Lower leg skin (tissue), 4 donors: ENCODE measurements at regions not wholly inside any gene's neighbourhood (a gene's known extent, or its start where the extent isn't known, plus 50 kb on each side); places are given as distances from the start of the nearest gene placed in this dataset.
A peak's percentile ranks its signal among the peaks of the same experiment; 100 is the strongest.

Experiments used
- DNase-seq, 2 donors: peaks; one replicate each; pipeline ENCODE4 v3.0.0-alpha.2; 2019; ENCODE audit warnings: low spot score in 2 of 2
- H3K4me3 ChIP-seq: fragments of 200-600 bp; sonication (generic); 2 replicates; pipeline ENCODE4 v1.5.1; 2017; ENCODE audit warnings: mild to moderate bottlenecking, low read depth; ENCODE audit not compliant: poor library complexity, severe bottlenecking
- CTCF ChIP-seq, 3 donors: fragments of 450-650 bp; IDR thresholded peaks; one replicate each; pipeline ENCODE4 v1.5.1; 2016; ENCODE audit warnings: antibody characterized with exemption in 3 of 3, mild to moderate bottlenecking in 3 of 3, moderate library complexity in 2 of 3
- POLR2A ChIP-seq, 2 donors: fragments of 450-650 bp; IDR thresholded peaks; one replicate each; pipeline ENCODE4 v1.6.1; 2016 to 2017; ENCODE audit warnings: antibody characterized with exemption in 2 of 2, mild to moderate bottlenecking in 1 of 2, moderate library complexity in 1 of 2
- WGBS, 2 donors: methylation state at CpG; one replicate each; pipeline ENCODE4 v1.1.5; 2018; 5-methylcytosine and 5-hydroxymethylcytosine counted together
- intact Hi-C: fragments of 100-400 bp; cut with DNase I; formaldehyde crosslinking; loops from one replicate; pipeline ENCODE4 v1.15.0; 2023; ENCODE audit warnings: low total_unique reads

- intact Hi-C loops = no loop called here
- H3K4me3 ChIP-seq = no peak overlapping the region
- 80 to 88% methylated on average over 20 to 34 of the region's 34 CpGs for WGBS, 2 donors
- TF ChIP-seq POLR2A (IDR thresholded peaks at IDR 0.05) = no peak
- no peak for TF ChIP-seq CTCF (IDR thresholded peaks at IDR 0.05)
- DNase-seq = peak in 1 of 2 donors; percentile 78
Observed at GRCh38 chr6:170128811-170129681, 161.8 kb downstream of the DLL1 start.

- intact Hi-C loops = no loop called here
- TF ChIP-seq POLR2A (IDR thresholded peaks at IDR 0.05) = no peak
- no peak for TF ChIP-seq CTCF (IDR thresholded peaks at IDR 0.05)
- 92 to 93% methylated on average over 10 of the region's 10 CpGs for WGBS, 2 donors
- DNase-seq = peak in 1 of 2 donors; percentile 60
- no peak overlapping the region for H3K4me3 ChIP-seq
Observed at GRCh38 chr6:170128346-170128745, 162.5 kb downstream of the DLL1 start.

GRCh38 chr6:170127151-170127550, 163.7 kb downstream of the DLL1 start:
- H3K4me3 ChIP-seq = no peak overlapping the region
- TF ChIP-seq POLR2A (IDR thresholded peaks at IDR 0.05) (no peak), CTCF (IDR thresholded peaks at IDR 0.05) (no peak)
- DNase-seq = peak in 1 of 2 donors; percentile 80
- 79 to 88% methylated on average over 9 of the region's 9 CpGs for WGBS, 2 donors
- intact Hi-C loops = no loop called here

- no peak overlapping the region for H3K4me3 ChIP-seq
- TF ChIP-seq CTCF (IDR thresholded peaks at IDR 0.05) (no peak), POLR2A (IDR thresholded peaks at IDR 0.05) (no peak)
- 85 to 89% methylated on average over 23 to 27 of the region's 27 CpGs for WGBS, 2 donors
- intact Hi-C loops = no loop called here
- peak in 1 of 2 donors; percentile 74 for DNase-seq
Observed at GRCh38 chr6:170125456-170126300, 165.2 kb downstream of the DLL1 start.

- peak in 1 of 2 donors; percentile 79 for DNase-seq
- H3K4me3 ChIP-seq = no peak overlapping the region
- TF ChIP-seq CTCF (IDR thresholded peaks at IDR 0.05) (no peak), POLR2A (IDR thresholded peaks at IDR 0.05) (no peak)
- WGBS, 2 donors = 50 to 59% methylated on average over 5 of the region's 5 CpGs
- intact Hi-C loops = no loop called here
Observed at GRCh38 chr6:170124836-170125235, 166.0 kb downstream of the DLL1 start.
